Activated CD8-positive, alpha-beta memory T cell treated with anti-CD3 and anti-CD28 coated beads, Interleukin-2, amount 50 U/mL, for 4 hours (primary cell): ENCODE measurements at regions not wholly inside any gene's neighbourhood (a gene's known extent, or its start where the extent isn't known, plus 50 kb on each side); places are given as distances from the start of the nearest gene placed in this dataset.

ENCODE experiments used
- DNase-seq: peaks from one replicate; pipeline ENCODE4 v3.0.0-alpha.2; 2020

- DNase-seq, result no peak
These were observed 281.7 kb upstream of the ZFHX3 start for GRCh38 chr16:73329358-73330286.

GRCh38 chr16:73326770-73327470 is 279.0 kb upstream of the ZFHX3 start:
- no peak for DNase-seq

GRCh38 chr16:73326221-73326620 is 278.3 kb upstream of the ZFHX3 start:
- no peak for DNase-seq

GRCh38 chr16:73323880-73324279 is 276.0 kb upstream of the ZFHX3 start:
- DNase-seq, result no peak

- DNase-seq, result no peak
These were observed 274.9 kb upstream of the ZFHX3 start for GRCh38 chr16:73322856-73323255.

- no peak for DNase-seq
These were observed 273.9 kb upstream of the ZFHX3 start for GRCh38 chr16:73321853-73322252.

DNA sequence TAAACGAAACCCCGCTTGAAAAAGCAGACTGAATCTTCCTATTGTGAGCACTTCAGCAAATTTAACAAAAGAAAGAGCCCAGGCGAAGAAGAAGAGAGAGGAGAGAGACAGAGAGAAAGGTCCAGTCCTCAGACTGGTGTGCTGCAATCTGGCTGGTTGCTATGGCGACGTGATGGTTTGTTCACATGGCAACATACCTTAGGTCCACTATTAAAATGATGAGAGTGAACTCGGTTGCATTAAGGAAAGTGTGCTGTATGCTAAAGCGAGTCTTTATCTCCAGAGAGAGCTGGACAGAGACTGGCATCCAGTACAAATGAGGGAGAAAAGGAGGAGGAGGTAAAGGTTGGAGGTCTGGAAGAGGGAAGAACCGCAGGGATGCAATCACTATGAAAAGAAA is 271.8 kb upstream of the ZFHX3 start:
- DNase-seq, result no peak

GRCh38 chr16:73319261-73319660 is 271.3 kb upstream of the ZFHX3 start:
- no peak for DNase-seq

GRCh38 chr16:73317321-73317857 is 269.5 kb upstream of the ZFHX3 start:
- DNase-seq, result no peak

DNA sequence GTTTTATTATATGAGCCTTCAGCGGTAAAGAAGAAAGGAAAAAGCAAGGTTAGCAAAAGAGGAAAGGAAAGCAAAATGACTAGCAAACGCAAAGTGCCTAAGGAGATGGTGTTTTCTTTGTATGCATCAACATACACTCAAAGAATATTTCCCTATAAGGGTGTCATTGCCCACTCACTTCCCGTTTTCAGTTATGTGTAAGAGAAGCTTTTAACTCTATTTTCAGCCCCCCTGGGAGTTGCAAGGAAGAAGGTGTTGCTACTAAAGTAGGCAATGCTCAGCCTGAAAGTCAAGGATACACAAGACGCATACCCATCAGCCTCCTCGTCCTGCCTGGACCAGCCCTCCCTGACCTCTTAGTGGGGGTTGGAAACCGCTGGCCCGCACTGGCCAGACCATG is 267.7 kb upstream of the ZFHX3 start:
- DNase-seq, result no peak

GRCh38 chr16:73313950-73314349 is 266.0 kb upstream of the ZFHX3 start:
- DNase-seq, result no peak

- DNase-seq, result no peak
These were observed 264.2 kb upstream of the ZFHX3 start for GRCh38 chr16:73311857-73312723.

DNA sequence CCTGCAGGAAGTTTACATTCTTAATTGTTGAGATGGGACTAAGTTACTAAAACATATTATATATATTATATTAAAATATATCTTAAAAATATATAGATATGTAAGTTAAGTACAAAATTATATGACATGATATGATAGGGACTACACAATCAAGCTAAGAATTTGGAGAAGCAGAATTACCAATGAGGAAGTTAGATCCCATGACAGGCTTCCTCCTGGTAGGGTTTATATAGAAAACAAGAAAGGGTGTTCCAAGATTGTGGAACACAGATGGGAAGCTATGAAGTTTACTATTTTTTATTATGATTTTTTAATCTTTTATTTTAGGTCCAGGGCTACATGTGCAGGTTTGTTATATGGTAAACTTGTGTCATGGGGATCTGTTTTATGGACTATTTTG is 260.8 kb upstream of the ZFHX3 start:
- no peak for DNase-seq

- DNase-seq, result no peak
These were observed 259.0 kb upstream of the ZFHX3 start for GRCh38 chr16:73306901-73307413.

- DNase-seq, result no peak
These were observed 256.3 kb upstream of the ZFHX3 start for GRCh38 chr16:73304008-73304774.

- DNase-seq, result no peak
These were observed 255.0 kb upstream of the ZFHX3 start for GRCh38 chr16:73302942-73303341.

DNA sequence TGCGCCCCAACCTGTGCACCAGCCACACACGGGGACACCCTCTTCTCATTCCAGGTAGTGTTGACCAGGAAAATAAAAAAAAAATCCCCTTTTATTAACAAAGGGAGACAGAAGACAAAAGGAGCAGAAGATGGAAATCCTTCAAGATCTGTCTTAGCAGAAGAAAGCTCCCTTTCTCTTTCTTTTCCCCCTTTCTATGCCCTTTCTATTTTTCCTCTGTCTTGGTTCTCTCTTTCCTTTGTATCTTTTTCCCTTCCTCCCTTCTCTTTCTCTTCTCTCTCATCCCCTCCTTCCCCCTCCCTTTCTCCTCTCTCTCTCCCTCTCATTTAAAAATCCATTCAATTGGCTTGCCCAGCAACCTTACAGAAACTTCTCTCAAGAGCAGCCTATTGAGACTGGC is 254.1 kb upstream of the ZFHX3 start:
- no peak for DNase-seq

DNA sequence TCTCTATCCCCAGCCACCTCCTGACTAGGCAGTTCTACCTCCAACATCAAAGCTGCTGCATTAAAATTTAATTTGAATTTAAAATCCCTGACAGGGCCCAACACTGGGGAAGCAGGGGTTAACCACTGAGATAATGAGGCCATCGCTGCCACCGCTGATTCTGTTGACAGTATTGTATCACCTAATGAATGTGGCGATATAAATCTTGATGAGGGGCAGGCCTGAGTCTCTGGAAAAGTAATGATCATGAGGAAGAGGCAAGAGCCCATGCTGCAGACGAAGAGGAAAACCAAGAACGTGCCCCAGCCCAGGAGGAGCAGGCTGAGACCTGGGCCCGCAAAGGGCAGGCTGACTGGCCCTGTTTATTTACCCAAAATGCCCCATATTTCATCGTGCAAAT is 251.4 kb upstream of the ZFHX3 start:
- DNase-seq, result no peak

DNA sequence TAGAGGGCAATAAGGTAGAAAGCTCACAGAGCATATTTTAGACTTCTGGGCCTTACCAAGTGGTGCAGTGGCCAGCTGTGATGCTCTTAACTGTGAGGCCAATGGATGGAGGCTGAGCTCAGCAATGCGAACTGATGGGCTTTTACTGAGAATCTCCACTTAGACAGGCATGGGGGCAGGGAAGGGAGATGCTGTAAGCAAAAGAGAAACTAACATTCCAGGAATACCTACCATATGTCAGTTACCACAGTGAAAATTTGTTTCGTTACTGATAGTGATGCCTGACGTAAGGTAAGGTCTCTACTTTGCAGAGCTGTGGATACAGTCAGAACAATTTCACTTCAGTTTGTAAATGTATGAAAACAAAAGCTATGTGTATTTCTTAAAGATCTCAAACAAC is 250.6 kb upstream of the ZFHX3 start:
- DNase-seq, result no peak

DNA sequence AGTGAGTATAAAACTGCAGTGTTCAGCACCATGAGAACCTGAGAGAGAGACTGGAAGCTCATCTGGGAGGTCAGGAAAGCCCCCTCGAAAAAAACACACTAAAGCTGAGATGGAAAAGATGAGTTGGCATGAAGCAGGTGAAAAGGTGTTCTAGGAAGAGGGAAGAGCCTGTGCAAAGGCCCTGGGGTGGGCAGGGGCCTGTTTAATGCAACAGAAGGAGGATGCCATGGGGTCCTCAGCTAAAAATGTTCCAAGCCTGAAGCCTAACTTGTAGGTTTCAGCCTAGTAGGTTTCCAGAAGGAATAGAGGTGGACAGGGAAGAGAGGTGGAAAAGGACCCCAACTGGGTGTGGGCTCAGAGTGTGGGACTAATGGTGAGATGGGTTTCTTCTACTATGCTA is 242.3 kb upstream of the ZFHX3 start:
- DNase-seq, result no peak

DNA sequence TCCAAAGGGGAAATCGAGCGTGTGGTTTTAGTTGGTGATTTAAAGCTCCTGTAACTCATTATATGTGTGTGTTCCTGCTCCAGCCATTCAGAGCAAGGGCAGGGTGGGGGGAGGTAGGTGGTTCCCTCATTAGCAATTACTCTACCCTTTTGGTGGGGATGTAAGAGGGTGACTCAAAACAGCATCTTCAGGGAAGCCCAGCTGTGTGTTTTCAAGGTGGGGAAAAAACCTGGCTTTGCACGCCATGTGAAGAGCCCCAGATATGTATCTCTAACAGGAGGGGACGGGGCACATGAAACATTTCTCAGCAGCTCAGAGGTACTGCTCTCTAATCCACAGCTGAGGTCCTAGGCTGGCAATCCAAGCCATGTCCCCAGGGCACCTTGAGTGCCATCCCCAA is 241.3 kb upstream of the ZFHX3 start:
- DNase-seq, result no peak

GRCh38 chr16:73288520-73288919 is 240.6 kb upstream of the ZFHX3 start:
- no peak for DNase-seq
